NCI-H460 (cell line): ENCODE measurements at regions not wholly inside any gene's neighbourhood (a gene's known extent, or its start where the extent isn't known, plus 50 kb on each side); places are given as distances from the start of the nearest gene placed in this dataset.
"Not testable (repeated sequence)": the region's sequence is repeated elsewhere in the genome, so short reads cannot be mapped to it uniquely, and the experiment has no call there.

ENCODE experiments used
- DNase-seq: peaks from one replicate; pipeline ENCODE4 v3.0.0-alpha.2; 2016; ENCODE audit warnings: low read depth; ENCODE audit errors: extremely low read depth

- peak; percentile 91 for DNase-seq
These were observed 404.4 kb downstream of the SPRY2 start for GRCh38 chr13:79936368-79937136.

DNA sequence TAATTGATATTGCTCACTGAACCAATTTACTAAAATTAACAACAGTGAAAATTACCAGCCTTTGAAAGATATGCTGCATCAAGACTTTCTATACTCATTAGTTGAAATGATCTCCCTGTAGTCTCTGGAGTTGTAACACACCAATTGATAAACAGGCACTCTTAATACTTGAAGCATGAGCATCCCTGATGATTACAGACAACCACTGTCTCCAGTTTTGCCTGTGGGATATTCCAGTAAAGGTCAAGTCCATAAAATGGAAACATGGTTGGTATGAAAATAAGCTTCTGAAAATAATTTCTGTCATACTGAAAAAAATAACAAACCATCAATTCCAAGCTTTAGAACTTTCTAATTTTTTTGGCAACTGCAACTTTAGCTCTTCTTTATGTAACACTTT is 405.8 kb downstream of the SPRY2 start:
- DNase-seq: no peak

DNA sequence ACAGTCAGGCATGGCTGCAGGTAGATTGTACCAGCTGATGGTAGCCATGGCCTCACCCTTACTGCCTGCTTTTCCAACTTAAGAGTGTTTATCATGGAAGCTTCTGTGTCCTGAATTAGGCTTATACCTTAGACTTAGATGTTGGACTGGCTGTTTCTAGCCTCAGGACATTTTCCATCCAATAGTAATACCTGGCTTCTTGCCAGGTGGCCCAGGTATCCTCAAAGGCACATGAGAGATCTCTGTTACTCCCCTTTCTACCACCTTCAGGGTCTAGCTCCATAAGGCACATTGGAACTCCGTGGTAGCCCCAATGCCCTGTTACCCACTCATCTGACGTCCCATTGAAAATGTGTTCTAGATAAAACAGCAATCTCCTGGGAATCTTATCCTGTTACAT is 407.5 kb downstream of the SPRY2 start:
- no peak for DNase-seq

DNA sequence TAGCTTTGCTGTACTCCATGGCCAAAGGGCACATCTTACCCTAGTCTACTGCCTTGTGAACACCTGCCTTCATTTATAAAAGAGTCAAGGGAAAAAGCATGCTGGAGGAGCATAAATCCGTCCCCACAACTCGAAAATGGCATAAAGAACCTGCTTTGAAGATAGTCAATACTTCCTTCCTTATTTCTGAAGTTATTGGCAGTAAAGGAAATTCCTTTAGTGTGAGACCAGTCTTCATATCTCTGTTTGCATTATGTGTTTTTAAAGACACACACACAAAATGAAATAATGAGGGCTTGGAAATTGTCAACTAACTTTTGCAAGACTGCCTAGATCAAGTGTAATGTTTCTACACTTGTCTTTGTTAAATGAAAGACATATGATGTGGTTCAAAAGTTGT is 408.4 kb downstream of the SPRY2 start:
- no peak for DNase-seq

DNA sequence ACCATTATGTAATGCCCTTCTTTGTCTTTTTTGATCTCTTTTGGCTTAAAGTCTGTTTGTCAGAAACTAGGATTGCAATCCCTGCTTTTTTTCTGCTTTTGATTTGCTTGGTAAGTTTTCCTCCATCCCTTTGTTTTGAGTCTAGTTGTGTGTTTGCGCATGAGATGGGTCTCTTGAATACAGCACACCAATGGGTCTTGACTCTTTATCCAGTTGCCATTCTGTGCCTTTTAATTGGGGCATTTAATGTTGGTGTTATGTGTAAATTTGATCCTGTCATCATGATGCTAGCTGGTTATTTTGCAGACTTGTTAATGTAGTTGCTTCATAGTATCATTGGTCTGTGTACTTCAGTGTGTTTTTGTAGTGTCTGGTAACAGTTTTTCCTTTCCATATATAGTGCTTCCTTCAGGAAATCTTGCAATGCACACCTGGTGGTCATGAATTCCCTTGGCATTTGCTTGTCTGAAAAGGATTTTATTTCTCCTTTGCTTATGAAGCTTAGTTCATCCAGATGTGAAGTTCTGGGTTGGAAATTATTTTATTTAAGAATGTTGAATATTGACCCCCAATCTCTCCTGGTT is 416.9 kb downstream of the SPRY2 start:
- not testable (repeated sequence) for DNase-seq

DNA sequence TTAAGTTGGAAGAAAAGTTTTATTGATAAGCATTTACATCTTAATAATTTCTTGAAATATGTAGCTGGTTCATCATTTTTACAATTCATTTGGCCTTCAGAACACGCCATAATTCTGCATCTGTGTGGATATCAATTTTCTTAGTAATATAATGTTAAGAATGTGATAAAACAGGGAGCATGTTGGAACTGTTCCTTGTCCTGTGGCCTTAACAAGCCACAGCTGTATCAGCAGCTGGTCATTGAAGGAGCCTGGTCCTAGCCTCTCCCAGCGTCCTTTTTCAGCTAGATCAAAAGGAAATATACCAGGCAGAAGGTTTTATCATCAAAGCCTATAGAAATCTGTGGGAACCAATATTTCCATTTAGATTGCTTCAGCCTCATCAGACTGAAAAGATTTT is 421.8 kb downstream of the SPRY2 start:
- no peak for DNase-seq

DNA sequence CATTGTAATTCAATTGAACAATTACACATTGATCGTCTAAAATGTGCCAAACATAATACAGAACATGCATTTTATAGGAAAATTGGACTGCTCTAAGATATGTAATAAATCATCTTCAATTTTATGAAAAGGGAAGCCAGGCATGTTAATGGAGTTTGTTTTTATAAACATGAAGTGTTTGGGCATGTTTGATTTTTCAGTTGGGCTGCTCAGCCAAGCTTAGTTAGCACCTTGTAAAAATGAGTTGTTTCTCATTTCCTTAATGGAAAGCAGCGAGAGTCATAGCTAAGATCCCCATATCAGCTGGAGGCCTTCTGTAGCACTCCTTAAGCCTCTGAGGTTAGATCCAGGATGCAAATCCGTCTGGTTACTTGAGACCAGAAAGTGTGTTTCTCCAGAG is 422.3 kb downstream of the SPRY2 start:
- DNase-seq: no peak

DNA sequence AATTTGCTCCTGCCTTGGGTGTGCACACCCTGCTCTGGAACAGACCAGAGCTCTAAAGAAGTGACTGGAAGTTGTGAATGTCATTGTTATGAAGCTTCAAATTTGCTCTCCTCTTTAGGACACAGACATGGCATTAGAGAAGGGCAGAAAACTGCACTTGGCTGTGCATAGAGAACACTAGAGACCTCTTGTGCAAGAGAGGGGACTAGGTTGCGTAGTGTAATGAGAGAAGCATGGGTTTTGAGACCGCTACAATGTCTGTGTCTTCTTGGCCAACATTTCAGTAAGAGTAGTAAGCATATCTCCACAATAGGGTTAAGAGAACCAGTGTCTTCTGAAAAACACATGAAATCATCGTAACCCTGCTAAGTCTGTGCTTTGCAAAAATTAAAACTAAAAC is 423.3 kb downstream of the SPRY2 start:
- no peak for DNase-seq

GRCh38 chr13:79915114-79915811 is 425.7 kb downstream of the SPRY2 start:
- no peak for DNase-seq

DNA sequence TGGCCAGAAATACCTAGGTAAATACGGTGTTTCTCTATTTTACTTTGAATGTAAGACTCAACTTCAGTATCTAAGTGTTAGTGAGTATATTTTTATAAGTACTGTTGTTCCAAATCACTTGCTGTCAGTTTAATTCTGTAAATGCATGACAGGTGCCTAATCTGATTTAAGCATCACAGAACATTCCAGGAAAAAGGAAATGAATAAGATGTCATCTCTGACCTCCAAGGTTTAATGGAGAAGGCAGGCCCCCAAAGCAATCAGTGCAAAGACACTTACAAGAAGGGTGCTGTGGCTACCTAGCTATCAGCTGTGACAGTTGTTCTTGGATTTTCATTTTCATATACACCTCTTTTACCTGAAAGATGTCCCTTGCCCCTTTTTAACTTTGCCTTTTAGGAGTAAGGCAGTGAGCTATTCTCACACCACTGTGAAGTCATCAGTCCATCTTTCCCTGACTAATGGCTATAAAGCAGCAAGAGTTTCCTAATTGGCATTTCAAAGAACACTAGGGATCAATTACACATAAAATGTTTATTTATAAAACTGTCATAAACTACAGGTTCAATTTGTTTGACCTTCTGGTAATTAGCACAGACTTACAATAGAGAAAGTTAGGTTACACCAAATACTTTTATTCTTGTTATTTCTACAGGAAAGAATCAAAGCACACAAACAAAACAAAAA is 427.6 kb downstream of the SPRY2 start:
- DNase-seq: no peak

GRCh38 chr13:79912403-79912802 is 428.5 kb downstream of the SPRY2 start:
- no peak for DNase-seq

DNA sequence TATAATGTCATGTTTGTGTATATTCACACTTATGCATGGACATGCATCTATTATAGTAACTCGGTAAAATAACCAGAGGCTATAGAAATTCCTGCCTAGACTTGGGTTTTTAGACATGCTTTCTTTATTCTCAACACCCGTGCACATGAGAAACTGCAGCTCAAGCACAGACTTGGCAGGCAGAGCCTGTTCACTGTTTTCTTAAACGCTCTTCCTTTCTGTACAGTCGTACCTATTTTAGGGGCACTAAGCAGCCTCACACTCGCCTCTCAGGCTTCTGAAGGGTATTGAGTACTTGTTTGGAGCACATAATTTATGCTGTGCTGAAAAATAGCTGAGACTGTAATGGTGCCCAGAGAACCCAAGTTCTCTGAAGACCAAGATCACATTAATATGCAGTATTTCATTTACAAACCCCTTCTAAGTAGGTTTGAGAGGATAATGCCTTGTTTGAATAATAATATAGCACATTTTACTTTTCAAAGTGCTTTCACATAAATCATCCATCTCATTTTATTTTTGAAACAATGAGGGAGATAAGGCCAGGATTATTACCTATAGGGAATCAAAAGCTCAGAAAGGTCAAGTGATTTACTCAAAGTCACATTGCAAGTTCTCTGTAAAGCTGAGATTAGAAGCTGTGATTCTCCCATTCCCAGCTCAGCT is 429.9 kb downstream of the SPRY2 start:
- no peak for DNase-seq

DNA sequence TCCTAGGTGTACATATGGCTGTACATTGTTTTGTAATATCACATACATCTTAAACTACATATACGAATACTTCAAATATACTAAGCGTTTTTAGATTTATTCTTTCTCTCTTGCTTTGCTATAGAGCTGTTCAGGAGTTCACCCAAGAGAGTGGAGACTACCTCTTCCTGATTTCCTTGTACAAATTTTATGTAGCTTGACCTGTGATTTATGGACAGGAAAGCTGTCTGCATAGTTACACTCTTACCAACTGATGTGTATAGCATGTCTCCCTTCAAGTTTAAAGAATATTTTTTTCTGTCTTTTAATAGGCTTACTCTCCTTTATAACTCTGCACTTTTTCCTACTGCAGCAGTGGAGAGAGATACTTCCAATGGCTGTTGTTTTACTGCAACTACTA is 428.7 kb downstream of the NDFIP2 start:
- no peak for DNase-seq

- DNase-seq: no peak
These were observed 427.4 kb downstream of the NDFIP2 start for GRCh38 chr13:79908381-79908780.

- no peak for DNase-seq
These were observed 426.6 kb downstream of the NDFIP2 start for GRCh38 chr13:79907527-79907926.

- no peak for DNase-seq
These were observed 425.4 kb downstream of the NDFIP2 start for GRCh38 chr13:79906345-79906744.

GRCh38 chr13:79905018-79905417 is 424.1 kb downstream of the NDFIP2 start:
- DNase-seq: no peak

- DNase-seq: no peak
These were observed 423.6 kb downstream of the NDFIP2 start for GRCh38 chr13:79904581-79904980.

DNA sequence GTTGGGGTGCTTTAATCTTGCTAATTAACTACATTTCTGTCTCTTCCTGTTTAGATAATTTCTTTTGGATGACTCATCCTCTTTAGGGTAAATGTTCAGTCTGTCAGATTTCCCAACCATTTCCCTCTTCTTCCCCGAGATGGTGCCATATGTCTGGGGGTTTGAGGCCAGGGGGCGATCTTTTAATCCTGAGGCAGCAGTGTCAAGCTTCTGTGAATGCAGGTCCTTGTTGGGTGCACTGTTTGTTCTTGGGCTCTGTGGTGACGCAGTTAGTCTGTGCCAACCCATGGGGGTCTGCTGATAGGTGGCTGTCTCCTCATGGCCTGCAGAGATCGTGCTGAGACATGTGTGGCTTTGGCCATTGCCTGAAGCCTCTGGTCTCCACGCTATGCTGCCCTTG is 420.4 kb downstream of the NDFIP2 start:
- no peak for DNase-seq

DNA sequence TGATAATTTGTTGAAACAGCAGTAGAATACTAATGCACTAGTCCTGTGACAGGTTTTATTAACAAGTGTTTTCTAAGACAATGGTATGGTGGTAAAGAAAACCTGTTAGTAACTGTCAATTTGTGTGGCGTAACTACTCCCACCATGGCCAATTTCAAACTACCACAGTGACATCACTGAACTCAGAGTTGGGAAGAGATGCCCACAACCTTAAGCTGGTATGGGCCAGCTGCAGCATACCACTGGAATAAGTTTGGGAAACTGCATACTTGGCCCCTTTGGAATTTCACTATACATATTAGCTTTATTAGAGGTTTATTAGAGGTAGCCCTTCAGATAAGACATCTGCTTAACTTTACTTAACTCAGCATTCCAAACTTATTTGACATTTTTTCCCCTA is 419.4 kb downstream of the NDFIP2 start:
- no peak for DNase-seq

DNA sequence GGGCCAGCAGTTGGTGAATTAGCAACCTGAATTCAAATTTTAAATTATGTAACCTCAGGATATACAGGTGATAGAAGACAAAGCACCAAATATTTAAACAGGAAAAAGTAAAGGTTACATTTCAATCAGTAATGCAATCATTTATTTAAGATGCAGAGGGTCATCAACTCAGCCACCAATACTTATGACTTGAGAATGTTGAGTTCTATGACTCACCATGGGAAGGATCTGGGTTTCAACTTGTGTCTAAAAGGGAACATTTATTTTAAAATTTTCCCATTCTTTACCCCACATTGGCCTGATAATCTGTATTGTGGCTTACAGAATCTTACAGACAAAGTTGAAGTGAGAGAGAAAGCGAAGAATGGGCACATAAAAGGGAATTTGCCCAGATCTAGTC is 418.0 kb downstream of the NDFIP2 start:
- no peak for DNase-seq
